ENCODE measurements at regions not wholly inside any gene's neighbourhood (a gene's known extent, or its start where the extent isn't known, plus 50 kb on each side); places are given as distances from the start of the nearest gene placed in this dataset.

GRCh38 chr1:181142096-181142958 is 53.8 kb downstream of the IER5 start:
- WGBS, 2 donors: 6 to 12% methylated on average over 24 of the region's 24 CpGs
- no peak overlapping the region for H3K4me3 ChIP-seq (replicated peaks in 1 of 3)
- H3K27ac ChIP-seq: no peak overlapping the region
- H3K36me3 ChIP-seq: no peaks in the 10 kb centered on the region
- DNase-seq: peak; percentile 81 to 86
- H3K9me3 ChIP-seq: no peaks in the 10 kb centered on the region
- TF ChIP-seq POLR2A (IDR thresholded peaks at IDR 0.05) (peak in 1 of 2 donors; percentile 16), CTCF (IDR thresholded peaks at IDR 0.05) (peak; percentile 94 to 98 (median 95))
- intact Hi-C loops (cut with DNase I): loop anchor here (5.0 to 10.0 kb wide), 4 partner anchors 55 to 628 kb away; partner anchors contain the start of gene IER5
- peaks cover 3 to 12% of the 10 kb centered on the region in 2 donors for H3K4me1 ChIP-seq
- H3K27me3 ChIP-seq: no peaks in the 10 kb centered on the region

- no peak for TF ChIP-seq POLR2A (IDR thresholded peaks at IDR 0.05)
- TF ChIP-seq CTCF (IDR thresholded peaks at IDR 0.05): no peak
- DNase-seq: no peak
- Histone ChIP-seq H3K36me3 (no peaks in the 10 kb centered on the region), H3K9me3 (no peaks in the 10 kb centered on the region), H3K4me3 (replicated peaks in 1 of 3) (no peak overlapping the region), H3K4me1 (peaks cover 3 to 12% of the 10 kb centered on the region in 2 donors), H3K27me3 (no peaks in the 10 kb centered on the region), H3K27ac (no peak overlapping the region)
- intact Hi-C loops (cut with DNase I): loop anchor here (5.0 to 10.0 kb wide), 4 partner anchors 56 to 628 kb away; partner anchors contain the start of gene IER5
- WGBS, 2 donors: 70 to 75% methylated on average over 5 of the region's 5 CpGs
These were observed 54.8 kb downstream of the IER5 start for GRCh38 chr1:181143102-181143859.

- intact Hi-C loops (cut with DNase I): loop anchor here (5.0 to 10.0 kb wide), 4 partner anchors 57 to 629 kb away; partner anchors contain the start of gene IER5
- H3K36me3 ChIP-seq: no peaks in the 10 kb centered on the region
- peaks cover 3 to 12% of the 10 kb centered on the region in 2 donors for H3K4me1 ChIP-seq
- no peak overlapping the region for H3K27ac ChIP-seq
- 75 to 83% methylated on average over 3 of the region's 3 CpGs for WGBS, 2 donors
- no peaks in the 10 kb centered on the region for H3K27me3 ChIP-seq
- no peak for DNase-seq
- H3K9me3 ChIP-seq: no peaks in the 10 kb centered on the region
- no peak overlapping the region for H3K4me3 ChIP-seq (replicated peaks in 1 of 3)
- TF ChIP-seq CTCF (IDR thresholded peaks at IDR 0.05): no peak
- TF ChIP-seq POLR2A (IDR thresholded peaks at IDR 0.05): no peak
These were observed 55.7 kb downstream of the IER5 start for GRCh38 chr1:181144238-181144637.

GRCh38 chr1:181148636-181149035 is 60.1 kb downstream of the IER5 start:
- TF ChIP-seq CTCF (IDR thresholded peaks at IDR 0.05): no peak
- TF ChIP-seq POLR2A (IDR thresholded peaks at IDR 0.05): no peak
- H3K27ac ChIP-seq: no peak overlapping the region
- H3K27me3 ChIP-seq: no peaks in the 10 kb centered on the region
- intact Hi-C loops (cut with DNase I): loop anchor here (10.0 kb wide), 1 partner anchor 634 kb away; no protein-coding TSS in a partner anchor
- DNase-seq: no peak
- H3K4me3 ChIP-seq (replicated peaks in 1 of 3): no peak overlapping the region
- H3K36me3 ChIP-seq: no peaks in the 10 kb centered on the region
- peaks cover 3 to 14% of the 10 kb centered on the region in 2 donors for H3K4me1 ChIP-seq
- WGBS, 2 donors: 71 to 77% methylated on average over 3 of the region's 3 CpGs
- H3K9me3 ChIP-seq: no peaks in the 10 kb centered on the region

Data from thyroid gland (tissue), 4 donors.